GM12891 (cell line): ENCODE measurements at regions not wholly inside any gene's neighbourhood (a gene's known extent, or its start where the extent isn't known, plus 50 kb on each side); places are given as distances from the start of the nearest gene placed in this dataset.

ENCODE experiments used
- DNase-seq: peaks from one replicate; pipeline ENCODE4 v3.0.0; 2011; ENCODE audit warnings: low spot score; ENCODE audit not compliant: insufficient read length
- FAIRE-seq: peaks from 2 replicates; lab custom pipeline; 2011; peaks lifted over from hg19 to GRCh38; lab: Jason Lieb, UNC
- PAX5 ChIP-seq: IDR thresholded peaks from 2 replicates; pipeline ENCODE4 v1.6.1; 2011; ENCODE audit warnings: low read length, moderate library complexity, mild to moderate bottlenecking; ENCODE audit not compliant: insufficient read depth, severe bottlenecking
- POLR2A ChIP-seq: IDR thresholded peaks from 2 replicates; pipeline ENCODE4 v1.6.1; 2011; ENCODE audit warnings: low read depth, low read length, control low read depth
- POLR2AphosphoS5 ChIP-seq: IDR thresholded peaks from 2 replicates; pipeline ENCODE4 v1.6.1; 2011; ENCODE audit warnings: low read depth, low read length, control low read depth
- POU2F2 ChIP-seq: IDR thresholded peaks from 2 replicates; pipeline ENCODE4 v1.6.1; 2011; ENCODE audit warnings: low read depth, mild to moderate bottlenecking, control low read depth, low read length, moderate library complexity
- SPI1 ChIP-seq: IDR thresholded peaks from 2 replicates; pipeline ENCODE4 v1.6.1; 2011; ENCODE audit warnings: low read depth, low read length, control low read depth
- TAF1 ChIP-seq: IDR thresholded peaks from 2 replicates; pipeline ENCODE4 v1.6.1; 2011; ENCODE audit warnings: low read depth, low read length, control low read depth

DNA sequence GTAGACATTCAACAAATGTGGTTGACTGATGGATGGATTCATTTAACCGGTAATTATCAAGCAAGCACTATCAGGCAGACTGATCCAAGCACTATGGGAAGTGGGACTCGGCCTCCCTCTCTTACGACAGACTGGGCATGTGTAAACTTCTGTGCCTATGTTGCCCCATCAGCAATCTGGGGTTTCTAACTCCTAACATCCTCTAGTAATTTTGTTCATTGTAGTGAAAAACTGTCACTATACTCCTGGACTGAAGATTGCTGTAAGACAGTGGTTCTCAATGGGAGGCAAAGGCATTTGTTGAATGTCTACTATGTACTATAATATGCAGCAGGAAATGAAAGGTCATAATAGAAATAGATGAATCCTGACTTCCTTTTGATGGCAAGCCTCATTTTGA lies 51.2 kb upstream of the CREB1 start:
- TF ChIP-seq POLR2A (no peak), POU2F2 (no peak), SPI1 (no peak), POLR2AphosphoS5 (no peak), PAX5 (no peak), TAF1 (no peak)
- FAIRE-seq (no peak), DNase-seq (no peak)

DNA sequence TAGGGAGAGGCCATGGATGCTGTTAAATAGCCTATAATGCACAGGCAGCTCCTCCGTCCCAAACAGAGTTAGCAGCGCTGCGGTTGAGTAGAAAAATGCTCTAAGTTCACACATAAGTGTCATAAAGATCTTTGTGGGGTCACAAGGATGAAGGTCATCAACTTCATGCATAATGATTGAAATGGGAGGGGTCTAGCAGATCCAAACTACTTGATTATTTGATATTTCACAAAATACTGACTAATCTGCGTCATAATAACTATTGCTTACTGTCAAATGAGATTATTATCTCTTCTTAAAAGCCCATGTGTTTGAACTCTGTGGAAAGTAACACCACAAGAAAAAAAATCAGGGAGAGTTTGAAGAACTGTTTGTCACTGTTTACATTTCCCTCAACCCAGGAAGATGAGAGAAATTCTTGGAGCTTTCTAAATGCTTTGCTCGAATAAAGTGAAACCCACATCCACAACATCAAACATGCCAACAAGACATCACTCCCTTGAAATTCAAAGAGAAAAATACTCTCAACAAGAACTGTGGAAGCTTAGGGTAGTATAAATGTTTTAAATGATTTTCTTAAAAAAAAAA lies 50.5 kb upstream of the CREB1 start:
- TF ChIP-seq POLR2A = no peak
- no peak for TF ChIP-seq POU2F2
- TF ChIP-seq SPI1 = no peak
- no peak for TF ChIP-seq TAF1
- TF ChIP-seq POLR2AphosphoS5 = no peak
- TF ChIP-seq PAX5 = no peak
- FAIRE-seq (no peak), DNase-seq (no peak)
